ENCODE measurements at regions not wholly inside any gene's neighbourhood (a gene's known extent, or its start where the extent isn't known, plus 50 kb on each side); places are given as distances from the start of the nearest gene placed in this dataset.

DNA sequence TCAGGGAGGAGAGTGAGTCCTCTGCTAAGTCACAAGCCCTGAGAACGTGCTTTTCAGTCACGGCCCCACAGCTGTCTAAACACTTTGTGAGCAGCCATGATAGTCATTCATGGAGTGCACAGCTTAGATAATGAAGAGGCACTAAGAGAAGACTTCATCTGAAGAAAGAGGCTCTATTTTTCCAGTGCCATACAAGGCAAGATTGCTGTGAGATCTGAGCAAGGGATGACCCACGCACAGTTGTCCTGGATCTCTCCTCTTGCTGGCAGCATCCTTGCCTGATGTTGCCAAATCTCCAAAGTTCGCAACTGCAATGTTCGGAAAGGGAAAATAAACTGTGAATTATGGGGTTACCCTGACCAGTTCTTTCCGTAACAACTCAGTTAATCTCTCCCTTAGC, 418.7 kb downstream of the MEIS1 start:
- Histone ChIP-seq H3K4me3 (no peak overlapping the region), H3K36me3 (ENCODE audit: low read depth) (no peaks in the 10 kb centered on the region), H2AFZ (no peak overlapping the region), H3K27me3 (ENCODE audit: insufficient read depth, low read depth) (no peaks in the 10 kb centered on the region), H3K9me3 (ENCODE audit: insufficient read depth, low read depth) (no peaks in the 10 kb centered on the region; the same call in 1 of the 2 replicates), H3K4me1 (replicated peaks; ENCODE audit: insufficient read depth) (no peaks in the 10 kb centered on the region), H3K79me2 (ENCODE audit: low read depth) (no peaks in the 10 kb centered on the region), H4K20me1 (ENCODE audit: insufficient read depth) (no peaks in the 10 kb centered on the region), H3K27ac (no peak overlapping the region), H3K9me2 (ENCODE audit: insufficient read depth) (no peaks in the 10 kb centered on the region), H3F3A (ENCODE audit: insufficient read depth, low read depth) (no peaks in the 10 kb centered on the region), H3K4me2 (no peak overlapping the region)
- TF ChIP-seq, protein P1, sequence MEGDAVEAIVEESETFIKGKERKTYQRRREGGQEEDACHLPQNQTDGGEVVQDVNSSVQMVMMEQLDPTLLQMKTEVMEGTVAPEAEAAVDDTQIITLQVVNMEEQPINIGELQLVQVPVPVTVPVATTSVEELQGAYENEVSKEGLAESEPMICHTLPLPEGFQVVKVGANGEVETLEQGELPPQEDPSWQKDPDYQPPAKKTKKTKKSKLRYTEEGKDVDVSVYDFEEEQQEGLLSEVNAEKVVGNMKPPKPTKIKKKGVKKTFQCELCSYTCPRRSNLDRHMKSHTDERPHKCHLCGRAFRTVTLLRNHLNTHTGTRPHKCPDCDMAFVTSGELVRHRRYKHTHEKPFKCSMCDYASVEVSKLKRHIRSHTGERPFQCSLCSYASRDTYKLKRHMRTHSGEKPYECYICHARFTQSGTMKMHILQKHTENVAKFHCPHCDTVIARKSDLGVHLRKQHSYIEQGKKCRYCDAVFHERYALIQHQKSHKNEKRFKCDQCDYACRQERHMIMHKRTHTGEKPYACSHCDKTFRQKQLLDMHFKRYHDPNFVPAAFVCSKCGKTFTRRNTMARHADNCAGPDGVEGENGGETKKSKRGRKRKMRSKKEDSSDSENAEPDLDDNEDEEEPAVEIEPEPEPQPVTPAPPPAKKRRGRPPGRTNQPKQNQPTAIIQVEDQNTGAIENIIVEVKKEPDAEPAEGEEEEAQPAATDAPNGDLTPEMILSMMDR (conservative IDR thresholded peaks at IDR 0.05): no peak
- no peak for TF ChIP-seq EZH2 (IDR thresholded peaks at IDR 0.05; ENCODE audit: low read depth)
- intact Hi-C loops (cut with micrococcal nuclease; ENCODE audit: unreplicated experiment): no loop called here
- ChIA-PET CTCF (no interaction called here), POLR2A (ENCODE audit: unreplicated experiment) (no interaction called here)
- no TSS peak for BruUV-seq (replicated peaks)
- DNase-seq: no peak

DNA sequence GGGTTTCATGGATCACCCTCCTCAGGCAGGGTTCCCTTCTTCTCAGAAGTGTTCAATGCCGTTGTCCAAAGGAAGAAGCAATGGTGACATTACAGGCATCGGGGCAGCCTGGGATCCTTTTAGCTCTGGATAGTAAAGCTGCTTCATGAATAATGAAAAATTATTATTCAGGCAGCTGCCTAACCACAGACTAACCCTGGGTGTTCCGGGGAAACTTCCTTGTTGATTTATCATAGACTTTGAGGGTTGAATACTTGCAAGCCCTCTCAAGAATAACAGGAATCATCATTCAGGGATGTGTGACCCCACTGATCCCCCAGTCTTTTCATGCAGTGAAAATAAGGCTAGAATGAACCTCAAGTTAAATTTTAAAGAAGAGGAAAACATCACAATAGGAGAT, 419.4 kb downstream of the MEIS1 start:
- DNase-seq: no peak
- H3K36me3 ChIP-seq (ENCODE audit: low read depth): no peaks in the 10 kb centered on the region
- no peak overlapping the region for H3K27ac ChIP-seq
- POLR2A ChIA-PET (ENCODE audit: unreplicated experiment): no interaction called here
- no peaks in the 10 kb centered on the region for H3K79me2 ChIP-seq (ENCODE audit: low read depth)
- H3K27me3 ChIP-seq (ENCODE audit: insufficient read depth, low read depth): no peaks in the 10 kb centered on the region
- no peak overlapping the region for H3K4me2 ChIP-seq
- no peak overlapping the region for H3K4me3 ChIP-seq
- H3K9me3 ChIP-seq (ENCODE audit: insufficient read depth, low read depth): no peaks in the 10 kb centered on the region; the same call in 1 of the 2 replicates
- no peak overlapping the region for H2AFZ ChIP-seq
- no peaks in the 10 kb centered on the region for H3K4me1 ChIP-seq (replicated peaks; ENCODE audit: insufficient read depth)
- CTCF ChIA-PET: no interaction called here
- no TSS peak for BruUV-seq (replicated peaks)
- no peaks in the 10 kb centered on the region for H3K9me2 ChIP-seq (ENCODE audit: insufficient read depth)
- H3F3A ChIP-seq (ENCODE audit: insufficient read depth, low read depth): no peaks in the 10 kb centered on the region
- no peaks in the 10 kb centered on the region for H4K20me1 ChIP-seq (ENCODE audit: insufficient read depth)
- intact Hi-C loops (cut with micrococcal nuclease; ENCODE audit: unreplicated experiment): no loop called here
- TF ChIP-seq, protein P1 (conservative IDR thresholded peaks at IDR 0.05): no peak
- TF ChIP-seq EZH2 (IDR thresholded peaks at IDR 0.05; ENCODE audit: low read depth): no peak

GRCh38 chr2:66862885-66863650, 428.1 kb downstream of the MEIS1 start:
- Histone ChIP-seq H2AFZ (no peak overlapping the region), H3K4me1 (replicated peaks; ENCODE audit: insufficient read depth) (no peaks in the 10 kb centered on the region), H3K27ac (no peak overlapping the region), H3K27me3 (ENCODE audit: insufficient read depth, low read depth) (no peaks in the 10 kb centered on the region), H4K20me1 (ENCODE audit: insufficient read depth) (no peaks in the 10 kb centered on the region), H3K36me3 (ENCODE audit: low read depth) (no peaks in the 10 kb centered on the region), H3K4me2 (no peak overlapping the region), H3K9me2 (ENCODE audit: insufficient read depth) (no peaks in the 10 kb centered on the region), H3F3A (ENCODE audit: insufficient read depth, low read depth) (no peaks in the 10 kb centered on the region), H3K79me2 (ENCODE audit: low read depth) (no peaks in the 10 kb centered on the region), H3K9me3 (ENCODE audit: insufficient read depth, low read depth) (no peaks in the 10 kb centered on the region), H3K4me3 (no peak overlapping the region)
- DNase-seq: no peak
- BruUV-seq (replicated peaks): no TSS peak
- no peak for TF ChIP-seq EZH2 (IDR thresholded peaks at IDR 0.05; ENCODE audit: low read depth)
- TF ChIP-seq, protein P1 (conservative IDR thresholded peaks at IDR 0.05): no peak
- intact Hi-C loops (cut with micrococcal nuclease; ENCODE audit: unreplicated experiment): no loop called here
- ChIA-PET CTCF (no interaction called here), POLR2A (ENCODE audit: unreplicated experiment) (interaction anchor here (0.6 to 0.7 kb wide), 2 partner anchors 309 to 430 kb away, joined by 3 to 4 read pairs; no protein-coding TSS in a partner anchor)
